ENCODE measurements at regions not wholly inside any gene's neighbourhood (a gene's known extent, or its start where the extent isn't known, plus 50 kb on each side); places are given as distances from the start of the nearest gene placed in this dataset.

DNA sequence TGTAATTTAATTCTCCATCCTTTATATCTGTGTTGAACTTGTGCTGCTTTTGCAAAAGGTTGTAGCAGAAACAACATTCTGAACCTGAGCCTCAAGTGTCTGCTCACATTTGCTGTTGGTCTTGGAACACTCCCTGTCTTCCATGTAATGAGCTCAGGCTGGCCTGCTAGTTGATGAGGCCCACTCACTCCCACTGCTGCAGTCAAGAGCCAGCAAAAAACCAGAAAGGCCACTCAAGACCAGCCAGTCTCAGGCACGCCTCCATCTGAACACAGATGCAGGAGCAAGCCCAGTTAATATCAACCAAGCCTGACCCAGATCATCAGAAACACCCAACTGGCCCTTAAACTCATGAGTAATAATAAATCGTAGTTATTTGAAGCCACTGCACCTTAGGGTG lies 342.2 kb upstream of the NFIA start:
- no peak for TF ChIP-seq ARNTL (CRISPR knock-in tag; IDR thresholded peaks at IDR 0.05; ENCODE audit: borderline replicate concordance, low read depth)
- no peak for TF ChIP-seq ZFP30 (CRISPR knock-in tag; IDR thresholded peaks at IDR 0.05)
- no peak for TF ChIP-seq CSDC2 (CRISPR knock-in tag; IDR thresholded peaks at IDR 0.05)
